Left ventricle myocardium inferior (tissue), 1 donor: ENCODE measurements at regions not wholly inside any gene's neighbourhood (a gene's known extent, or its start where the extent isn't known, plus 50 kb on each side); places are given as distances from the start of the nearest gene placed in this dataset.

ENCODE experiments used
- DNase-seq: peaks from one replicate; pipeline ENCODE4 v3.0.0-alpha.2; 2020
- H3K27ac ChIP-seq: fragments of 200-600 bp; replicated peaks from 2 replicates; pipeline ENCODE4 v1.8.0; 2021
- H3K27me3 ChIP-seq: fragments of 200-600 bp; 2 replicates; pipeline ENCODE4 v1.8.0; 2021; ENCODE audit warnings: low read depth
- H3K36me3 ChIP-seq: fragments of 200-600 bp; 2 replicates; pipeline ENCODE4 v1.8.0; 2021
- H3K4me1 ChIP-seq: fragments of 200-600 bp; 2 replicates; pipeline ENCODE4 v1.8.0; 2021
- H3K4me3 ChIP-seq: fragments of 200-600 bp; 2 replicates; pipeline ENCODE4 v1.8.0; 2021; ENCODE audit warnings: mild to moderate bottlenecking, moderate library complexity
- H3K9me3 ChIP-seq: fragments of 200-600 bp; replicated peaks from 2 replicates; pipeline ENCODE4 v1.8.0; 2021
- CTCF ChIP-seq: fragments of 200-600 bp; IDR thresholded peaks from 2 replicates; pipeline ENCODE4 v1.8.0; 2021; ENCODE audit warnings: antibody characterized with exemption, mild to moderate bottlenecking, borderline replicate concordance
- intact Hi-C: fragments of 100-400 bp; cut with micrococcal nuclease; formaldehyde crosslinking; loops from one replicate; pipeline ENCODE4 v1.11.0; 2022
- donor health status: DM: no; HTN: yes; CAD: no; lungs with severe emphysema.

GRCh38 chr3:189566550-189567130 lies 64.5 kb upstream of the TP63 start:
- no peak for TF ChIP-seq CTCF
- no peak overlapping the region for H3K4me3 ChIP-seq
- H3K9me3 ChIP-seq = no peaks in the 10 kb centered on the region
- H3K4me1 ChIP-seq = no peaks in the 10 kb centered on the region
- no peak for DNase-seq
- H3K27me3 ChIP-seq = no peaks in the 10 kb centered on the region
- intact Hi-C loops = no loop called here
- no peaks in the 10 kb centered on the region for H3K36me3 ChIP-seq
- no peak overlapping the region for H3K27ac ChIP-seq

GRCh38 chr3:189567322-189567721 lies 63.9 kb upstream of the TP63 start:
- no peak for DNase-seq
- no peak for TF ChIP-seq CTCF
- no peaks in the 10 kb centered on the region for H3K27me3 ChIP-seq

GRCh38 chr3:189567766-189568420 lies 63.3 kb upstream of the TP63 start:
- Histone ChIP-seq H3K4me1 (no peaks in the 10 kb centered on the region), H3K27ac (no peak overlapping the region), H3K36me3 (no peaks in the 10 kb centered on the region), H3K9me3 (no peaks in the 10 kb centered on the region), H3K27me3 (no peaks in the 10 kb centered on the region), H3K4me3 (no peak overlapping the region)
- DNase-seq = no peak
- TF ChIP-seq CTCF = no peak
- intact Hi-C loops = no loop called here

More at GRCh38 chr3:189567322-189567721, 63.9 kb upstream of the TP63 start:
- intact Hi-C loops = no loop called here
- H3K9me3 ChIP-seq = no peaks in the 10 kb centered on the region
- no peaks in the 10 kb centered on the region for H3K36me3 ChIP-seq
- no peak overlapping the region for H3K27ac ChIP-seq
- H3K4me3 ChIP-seq = no peak overlapping the region
- H3K4me1 ChIP-seq = no peaks in the 10 kb centered on the region

GRCh38 chr3:189568961-189569360 lies 62.2 kb upstream of the TP63 start:
- TF ChIP-seq CTCF = no peak
- intact Hi-C loops = no loop called here
- Histone ChIP-seq H3K9me3 (no peaks in the 10 kb centered on the region), H3K27ac (no peak overlapping the region), H3K4me3 (no peak overlapping the region), H3K4me1 (no peaks in the 10 kb centered on the region), H3K27me3 (no peaks in the 10 kb centered on the region), H3K36me3 (no peaks in the 10 kb centered on the region)
- DNase-seq = no peak

- no peak overlapping the region for H3K4me3 ChIP-seq
- no peak for TF ChIP-seq CTCF
- intact Hi-C loops = no loop called here
- DNase-seq = no peak
- H3K27me3 ChIP-seq = no peaks in the 10 kb centered on the region
- no peaks in the 10 kb centered on the region for H3K36me3 ChIP-seq
- H3K27ac ChIP-seq = no peak overlapping the region
- H3K9me3 ChIP-seq = no peaks in the 10 kb centered on the region
- no peaks in the 10 kb centered on the region for H3K4me1 ChIP-seq
Measured at GRCh38 chr3:189569473-189569872, 61.7 kb upstream of the TP63 start.
